T-helper 1 cell (primary cell): ENCODE measurements at regions not wholly inside any gene's neighbourhood (a gene's known extent, or its start where the extent isn't known, plus 50 kb on each side); places are given as distances from the start of the nearest gene placed in this dataset.
"Not testable (repeated sequence)": the region's sequence is repeated elsewhere in the genome, so short reads cannot be mapped to it uniquely, and the experiment has no call there.

ENCODE experiments used
- DNase-seq, 5 donors: peaks; one replicate each; pipeline ENCODE4 v3.0.0-alpha.2; 2012 to 2020

DNA sequence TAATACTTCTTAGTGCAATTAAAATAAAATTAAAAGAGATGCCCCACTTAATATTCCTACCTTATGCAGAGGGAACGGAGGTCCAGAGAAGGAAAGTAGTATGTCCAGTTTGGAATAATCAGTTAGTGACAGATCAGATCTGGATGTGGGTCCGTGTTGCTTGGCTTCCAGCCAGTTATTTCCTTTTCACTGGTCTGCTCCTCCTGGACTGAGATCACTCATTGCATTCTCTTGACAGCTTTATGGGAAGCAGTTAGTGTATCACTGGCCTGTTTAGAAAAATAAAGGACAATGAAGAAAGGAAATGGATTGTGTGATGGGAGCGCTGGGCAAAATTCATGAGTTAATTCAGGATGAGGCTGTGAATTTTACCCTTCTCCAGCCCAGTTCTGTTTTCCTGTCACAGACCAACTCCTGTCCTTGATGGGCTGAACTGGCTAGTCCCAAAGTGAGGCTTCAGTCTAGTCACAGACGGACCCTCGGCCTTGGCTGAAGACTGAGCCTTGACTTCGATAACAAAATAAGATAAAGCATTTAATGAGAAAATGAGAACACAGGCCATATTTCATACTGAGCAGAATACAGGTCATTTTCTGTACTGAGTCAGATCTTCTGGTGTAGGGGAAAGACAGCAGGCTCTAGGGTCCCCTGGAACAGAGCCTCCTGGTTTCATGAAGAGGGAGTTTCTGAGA is 85.2 kb upstream of the TRABD2B start:
- no peak for DNase-seq

- DNase-seq = no peak
These were observed 83.4 kb upstream of the TRABD2B start for GRCh38 chr1:48080331-48081255.

DNA sequence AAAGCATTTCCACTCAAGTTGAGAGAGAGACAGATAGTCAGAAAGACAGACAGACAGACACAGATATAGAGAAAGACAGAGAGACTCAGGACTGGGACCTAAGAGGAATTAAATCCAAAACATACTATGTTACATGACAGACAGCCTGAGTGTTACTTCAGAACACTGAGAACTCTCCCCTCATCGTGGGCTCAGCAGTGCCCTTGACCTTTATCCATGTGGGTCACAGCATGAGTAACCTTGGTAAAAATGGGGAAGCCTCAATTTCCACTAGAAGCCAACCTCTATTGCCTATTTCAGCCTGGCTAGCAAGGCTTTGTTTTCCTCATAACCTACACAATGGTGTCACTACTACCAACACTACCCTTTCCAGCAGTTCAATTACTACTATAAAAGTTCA is 81.9 kb upstream of the TRABD2B start:
- DNase-seq = no peak

- DNase-seq = no peak
These were observed 80.6 kb upstream of the TRABD2B start for GRCh38 chr1:48077795-48078222.

DNA sequence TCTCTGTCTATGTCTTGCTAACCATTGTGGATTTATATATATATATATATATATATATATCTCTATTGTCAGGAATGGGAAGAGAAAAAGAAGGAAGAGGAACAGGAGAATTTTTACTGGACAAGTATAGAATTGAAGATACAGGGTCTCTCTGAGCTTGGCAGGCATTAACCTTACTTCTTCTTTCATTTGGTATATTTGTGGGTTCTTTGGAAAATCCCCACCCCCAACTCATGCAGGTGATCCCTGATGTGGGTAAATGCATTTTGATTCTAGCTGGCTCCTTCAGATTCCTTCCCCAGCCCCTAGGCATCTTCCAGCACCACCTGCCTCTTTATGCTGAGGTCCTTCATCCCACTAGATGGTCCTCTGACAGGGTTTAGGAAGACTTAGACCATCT is 78.8 kb upstream of the TRABD2B start:
- no peak for DNase-seq

- DNase-seq = no peak
These were observed 76.8 kb upstream of the TRABD2B start for GRCh38 chr1:48073798-48074530.

DNA sequence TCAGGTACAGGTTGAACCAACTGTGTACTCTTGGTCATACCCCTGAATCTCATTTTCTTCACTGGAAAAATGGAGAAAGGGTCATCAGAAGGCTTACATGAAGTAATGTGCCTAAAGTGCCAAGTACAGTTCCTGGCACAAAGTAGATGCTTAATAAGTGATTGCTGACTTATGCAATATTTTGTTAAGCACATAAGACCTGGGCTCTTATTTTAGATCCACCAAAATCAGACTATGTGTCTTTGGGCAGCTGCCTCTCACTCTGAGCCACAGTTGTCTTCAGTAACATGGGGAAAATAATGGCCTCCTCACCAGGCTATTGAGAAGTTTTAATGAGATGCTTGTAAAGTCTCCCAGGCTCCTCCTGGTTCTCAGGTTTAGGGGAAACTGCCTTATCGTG is 74.3 kb upstream of the TRABD2B start:
- no peak for DNase-seq

DNA sequence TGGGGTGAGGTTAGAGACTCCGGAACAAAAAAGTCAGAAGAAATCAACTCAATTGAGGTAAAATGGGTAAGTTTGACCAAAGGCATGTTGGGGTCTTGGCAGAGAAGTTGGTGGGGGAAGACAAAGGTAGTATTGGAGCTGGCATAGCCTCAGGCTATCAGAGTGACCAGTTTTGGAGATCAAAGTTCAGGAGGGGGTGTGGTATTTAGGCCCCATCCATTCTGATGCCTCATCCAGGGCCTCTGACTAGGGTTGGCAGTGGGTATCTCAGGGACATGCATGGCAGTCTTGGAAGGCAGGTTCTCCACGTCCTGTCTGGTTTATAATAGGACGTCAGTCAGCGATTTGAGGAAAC is 73.2 kb upstream of the TRABD2B start:
- no peak for DNase-seq

- no peak for DNase-seq
These were observed 72.6 kb upstream of the TRABD2B start for GRCh38 chr1:48069662-48070395.

DNA sequence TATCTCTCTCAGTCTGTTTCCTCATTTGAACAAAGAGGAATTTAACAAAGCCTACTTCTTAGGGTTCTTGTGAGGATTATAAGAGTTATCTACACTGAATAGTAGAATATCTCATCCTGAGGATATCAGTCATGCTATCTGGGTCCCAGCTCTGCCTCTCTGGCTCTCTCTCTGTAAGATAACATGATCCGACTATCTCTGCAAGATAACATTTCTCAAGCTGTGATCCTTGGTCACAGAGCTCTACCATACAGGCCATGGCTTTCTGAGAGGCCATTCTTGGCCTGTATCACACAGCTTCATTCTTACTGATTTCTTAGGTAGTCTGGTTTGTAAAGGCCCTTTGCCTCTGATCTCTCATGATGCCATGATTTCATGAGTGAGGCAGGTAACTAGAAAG is 71.0 kb upstream of the TRABD2B start:
- no peak for DNase-seq

- no peak for DNase-seq
These were observed 69.8 kb upstream of the TRABD2B start for GRCh38 chr1:48066936-48067335.

DNA sequence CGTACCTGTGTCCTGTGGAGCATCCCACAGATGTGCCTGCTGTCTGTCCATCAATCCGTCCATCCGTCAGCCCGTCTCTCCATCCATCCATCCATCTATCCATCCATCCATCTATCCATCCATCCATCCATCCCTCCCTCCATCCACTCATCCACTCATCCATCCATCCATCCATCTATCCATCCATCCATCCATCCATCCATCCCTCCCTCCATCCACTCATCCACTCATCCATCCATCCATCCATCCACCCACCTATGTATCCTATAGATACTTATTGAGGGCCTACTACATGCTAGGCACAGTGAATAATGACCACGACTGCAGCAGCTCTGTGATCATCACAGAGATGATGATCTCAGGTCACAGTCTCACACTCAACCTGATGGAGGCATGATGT is 67.5 kb upstream of the TRABD2B start:
- DNase-seq = not testable (repeated sequence)

GRCh38 chr1:48062353-48062752 is 65.2 kb upstream of the TRABD2B start:
- no peak for DNase-seq

DNA sequence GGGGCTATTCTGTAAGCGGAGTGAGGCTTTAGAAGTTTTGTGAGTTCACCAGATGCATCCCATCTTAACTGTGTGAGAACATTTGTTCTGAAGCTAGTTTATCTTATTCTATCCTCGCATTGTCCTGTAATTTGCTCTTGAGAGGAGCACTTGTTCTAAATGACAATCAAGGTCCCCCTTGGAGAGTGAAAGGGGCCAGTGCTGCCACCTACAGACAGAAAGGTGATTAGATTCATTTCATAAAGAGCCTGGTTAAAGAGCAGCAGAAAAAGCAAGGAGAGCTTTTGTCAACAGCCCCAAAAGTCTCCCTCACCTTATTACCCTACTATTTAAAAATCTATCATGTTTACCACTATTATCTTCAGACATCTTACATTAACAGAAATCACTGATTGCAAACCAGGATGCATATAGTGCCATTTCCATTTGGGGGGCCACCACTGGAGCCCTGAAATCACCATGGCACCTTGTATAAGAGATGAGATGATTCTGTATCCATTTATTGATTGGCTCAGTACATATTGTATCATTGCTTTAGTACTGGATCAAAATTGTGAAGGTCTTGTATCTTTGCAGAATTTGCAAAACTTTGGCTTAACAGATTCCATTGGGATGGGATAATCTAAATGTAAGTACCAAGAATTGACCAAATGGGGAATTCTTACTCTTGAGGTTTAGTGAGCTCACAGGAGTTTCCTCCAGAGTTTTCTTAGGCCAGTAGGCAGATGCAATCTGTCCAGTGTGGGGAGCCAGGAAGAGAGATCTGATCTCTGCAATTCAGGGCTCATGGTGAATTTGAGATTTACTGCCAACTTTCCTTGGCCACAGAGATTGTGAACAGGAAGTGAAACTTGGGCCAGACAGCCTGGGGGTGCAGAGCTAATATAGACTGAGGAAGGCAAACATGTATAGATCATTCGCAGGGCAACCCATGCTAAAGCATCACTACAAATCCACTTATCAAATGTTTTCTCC is 64.3 kb upstream of the TRABD2B start:
- peak in 1 of 5 donors; percentile 8 for DNase-seq

GRCh38 chr1:48059289-48059688 is 62.1 kb upstream of the TRABD2B start:
- no peak for DNase-seq

- DNase-seq = no peak
These were observed 61.2 kb upstream of the TRABD2B start for GRCh38 chr1:48058135-48059025.

DNA sequence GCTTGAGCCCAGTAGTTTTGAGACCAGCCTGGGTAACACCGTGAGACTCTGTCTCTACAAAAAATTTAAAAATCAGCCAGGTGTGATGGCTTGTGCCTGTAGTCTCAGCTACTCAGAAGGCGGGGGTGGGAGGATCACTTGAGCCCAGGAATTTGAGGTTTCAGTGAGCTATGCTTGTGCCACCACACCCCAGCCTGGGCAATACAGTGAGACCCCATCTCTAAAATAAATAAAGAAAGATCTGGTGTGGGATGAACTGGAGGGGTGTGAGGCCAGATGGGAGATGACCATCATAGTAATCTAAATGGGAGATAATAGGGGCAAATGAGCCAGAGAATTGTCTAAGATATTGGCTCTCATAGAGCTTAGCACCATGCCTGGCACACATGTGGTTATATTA is 60.1 kb upstream of the TRABD2B start:
- DNase-seq = no peak

DNA sequence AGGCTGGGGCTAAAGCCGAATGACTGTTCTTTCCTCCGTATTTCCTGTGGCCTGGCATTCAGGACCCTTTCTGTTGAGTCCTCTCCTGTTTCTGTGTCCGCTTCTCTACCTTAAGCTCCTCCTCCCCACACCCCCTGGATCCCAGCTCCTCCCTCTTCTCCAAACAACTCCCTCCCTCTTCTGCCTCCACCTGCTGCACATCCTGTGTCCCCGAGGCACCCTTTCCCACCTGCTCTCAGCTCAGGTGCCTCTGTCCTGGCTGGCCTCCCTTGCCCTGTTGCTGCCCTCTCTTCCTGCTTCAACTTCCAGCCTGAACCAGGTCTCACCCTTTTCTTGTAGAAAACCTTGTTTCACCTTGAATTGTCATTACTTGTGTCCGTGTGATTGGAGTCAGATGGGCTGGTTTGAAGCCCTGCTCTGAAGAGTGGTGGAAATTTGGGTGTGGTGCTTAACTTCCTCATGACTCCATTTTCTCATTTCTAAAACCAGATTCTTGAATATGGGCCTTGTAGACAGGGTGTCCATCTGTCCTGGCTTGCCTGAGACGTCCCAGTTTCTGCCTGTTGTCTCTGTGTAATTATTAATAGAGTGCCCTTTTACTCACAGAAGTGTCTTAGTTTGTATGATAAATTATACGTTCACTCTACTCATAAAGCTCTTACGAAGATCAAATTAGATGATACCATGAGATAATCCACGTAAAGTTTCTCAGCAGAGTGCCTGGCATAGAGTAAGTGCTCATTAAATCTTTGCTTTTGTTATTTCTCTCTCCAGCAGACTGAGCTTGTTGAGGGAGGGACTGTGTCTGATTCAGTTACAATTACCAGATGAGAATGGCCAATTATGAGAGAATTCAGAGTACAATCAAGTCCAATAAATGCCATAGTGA is 58.9 kb upstream of the TRABD2B start:
- no peak for DNase-seq

GRCh38 chr1:48054232-48054631 is 57.0 kb upstream of the TRABD2B start:
- DNase-seq = no peak
